ENCODE measurements at regions not wholly inside any gene's neighbourhood (a gene's known extent, or its start where the extent isn't known, plus 50 kb on each side); places are given as distances from the start of the nearest gene placed in this dataset.

- dilution Hi-C loops (cut with MboI; ENCODE audit: extremely low pct_ligation_motif_present, low sequenced_read_pairs), result no loop called here
- H3K4me3 ChIP-seq (replicated peaks in 1 of 3; ENCODE audit: insufficient read depth in 1 of 3, low read depth in 1 of 3, low read length in 3 of 3), result no peak overlapping the region
- no peaks in the 10 kb centered on the region for H3K27me3 ChIP-seq (ENCODE audit: control insufficient read depth in 2 of 2, insufficient read depth in 2 of 2, low read length in 2 of 2)
- H3K36me3 ChIP-seq (ENCODE audit: control insufficient read depth in 2 of 2, extremely low read depth in 1 of 2, insufficient read depth in 2 of 2, low read length in 2 of 2), result no peaks in the 10 kb centered on the region
- no peak overlapping the region for H3K9ac ChIP-seq (replicated peaks; ENCODE audit: extremely low read depth, insufficient read depth, low read length)
- no TSS peak for BruUV-seq (replicated peaks)
- no peaks in the 10 kb centered on the region for H3K9me3 ChIP-seq (replicated peaks; ENCODE audit: control insufficient read depth, insufficient read depth, low read length)
- H3K27ac ChIP-seq (ENCODE audit: insufficient read depth, low read depth, low read length), result no peak overlapping the region
- intact Hi-C loops (cut with micrococcal nuclease), result no loop called here
- H4K20me1 ChIP-seq (replicated peaks; ENCODE audit: control insufficient read depth, extremely low read depth, insufficient read depth, low read length), result no peaks in the 10 kb centered on the region
- H3K9me1 ChIP-seq (replicated peaks; ENCODE audit: control insufficient read depth, extremely low read depth, insufficient read depth, low read length), result no peaks in the 10 kb centered on the region
- H3K4me1 ChIP-seq (ENCODE audit: control insufficient read depth, extremely low read depth, insufficient read depth, low read length), result no peaks in the 10 kb centered on the region
- DNase-seq (ENCODE audit: low read depth, low spot score), result no peak
- TF ChIP-seq POLR2A (IDR thresholded peaks at IDR 0.05; ENCODE audit: low read depth, low read length) (no peak), JUN (IDR thresholded peaks at IDR 0.05; ENCODE audit: borderline replicate concordance, insufficient read depth, insufficient read length, low read depth) (no peak), EZH2 (IDR thresholded peaks at IDR 0.05; ENCODE audit: borderline replicate concordance, low read depth, low read length, severe bottlenecking) (no peak), POLR2AphosphoS5 (IDR thresholded peaks at IDR 0.05; ENCODE audit: insufficient read depth, low read depth, low read length) (no peak), GATA2 (IDR thresholded peaks at IDR 0.05; ENCODE audit: insufficient read depth, insufficient read length, low read depth, low read length) (no peak), FOS (IDR thresholded peaks at IDR 0.05; ENCODE audit: borderline replicate concordance, insufficient read depth, low read length) (no peak), MYC (IDR thresholded peaks at IDR 0.05; ENCODE audit: low read depth, low read length) (no peak)
- TF ChIP-seq, protein P1, sequence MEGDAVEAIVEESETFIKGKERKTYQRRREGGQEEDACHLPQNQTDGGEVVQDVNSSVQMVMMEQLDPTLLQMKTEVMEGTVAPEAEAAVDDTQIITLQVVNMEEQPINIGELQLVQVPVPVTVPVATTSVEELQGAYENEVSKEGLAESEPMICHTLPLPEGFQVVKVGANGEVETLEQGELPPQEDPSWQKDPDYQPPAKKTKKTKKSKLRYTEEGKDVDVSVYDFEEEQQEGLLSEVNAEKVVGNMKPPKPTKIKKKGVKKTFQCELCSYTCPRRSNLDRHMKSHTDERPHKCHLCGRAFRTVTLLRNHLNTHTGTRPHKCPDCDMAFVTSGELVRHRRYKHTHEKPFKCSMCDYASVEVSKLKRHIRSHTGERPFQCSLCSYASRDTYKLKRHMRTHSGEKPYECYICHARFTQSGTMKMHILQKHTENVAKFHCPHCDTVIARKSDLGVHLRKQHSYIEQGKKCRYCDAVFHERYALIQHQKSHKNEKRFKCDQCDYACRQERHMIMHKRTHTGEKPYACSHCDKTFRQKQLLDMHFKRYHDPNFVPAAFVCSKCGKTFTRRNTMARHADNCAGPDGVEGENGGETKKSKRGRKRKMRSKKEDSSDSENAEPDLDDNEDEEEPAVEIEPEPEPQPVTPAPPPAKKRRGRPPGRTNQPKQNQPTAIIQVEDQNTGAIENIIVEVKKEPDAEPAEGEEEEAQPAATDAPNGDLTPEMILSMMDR (IDR thresholded peaks at IDR 0.05; ENCODE audit: extremely low read depth in 1 of 2, insufficient read depth in 1 of 2, low read depth in 1 of 2, low read length in 2 of 2), result no peak
- TF ChIP-seq, protein P2, sequence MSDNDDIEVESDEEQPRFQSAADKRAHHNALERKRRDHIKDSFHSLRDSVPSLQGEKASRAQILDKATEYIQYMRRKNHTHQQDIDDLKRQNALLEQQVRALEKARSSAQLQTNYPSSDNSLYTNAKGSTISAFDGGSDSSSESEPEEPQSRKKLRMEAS (IDR thresholded peaks at IDR 0.05; ENCODE audit: insufficient read depth, insufficient read length), result no peak
- POLR2A ChIA-PET, result no interaction called here
- CTCF ChIA-PET, result no interaction called here
- H3K4me2 ChIP-seq (ENCODE audit: insufficient read depth, low read length), result no peak overlapping the region
- no peak for FAIRE-seq
- H2AFZ ChIP-seq (ENCODE audit: low read depth, low read length), result no peak overlapping the region
- no peaks in the 10 kb centered on the region for H3K79me2 ChIP-seq (ENCODE audit: control insufficient read depth, insufficient read depth, low read length)
Observed at GRCh38 chr3:190733591-190734146, 128.8 kb downstream of the GMNC start.
